K562 (cell line): ENCODE measurements at regions not wholly inside any gene's neighbourhood (a gene's known extent, or its start where the extent isn't known, plus 50 kb on each side); places are given as distances from the start of the nearest gene placed in this dataset.

ENCODE experiments used
- ATAC-seq: fragments of 200-7000 bp; cut with Tn5 transposase; 3 replicates; pipeline ENCODE4 v1.9.1; 2020; ENCODE audit warnings: moderate library complexity
- BruUV-seq: library from RNA; stranded (reverse); fragments of 400-500 nt; replicated peaks from 2 replicates; lab custom pipeline; 2021; lab: Mats Ljungman, UMichigan
- CTCF ChIA-PET: fragments of 300-600 bp; formaldehyde crosslinking; extraction: SDS; loops from one replicate; lab custom pipeline; 2021; ENCODE audit warnings: low intra/inter-chr PET ratio; lab: Yijun Ruan, JAX
- POLR2A ChIA-PET: fragments of 300-600, 350-650 bp; sonication (Branson Sonifier 250); formaldehyde crosslinking; extraction: SDS; loops from one replicate; lab custom pipeline; 2021; ENCODE audit warnings: antibody characterized with exemption, inconsistent platforms; lab: Yijun Ruan, JAX
- DNase-seq, 4 experiments: peaks; one replicate each; pipeline versions ENCODE4 v3.0.0 to v3.0.0-alpha.2; 2011 to 2018; ENCODE audit warnings: low spot score in 3 of 4, mixed read lengths in 3 of 4; ENCODE audit errors: extremely low read depth in 1 of 4
- FAIRE-seq: peaks from 2 replicates; lab custom pipeline; 2011; peaks lifted over from hg19 to GRCh38; lab: Jason Lieb, UNC
- H2AFZ ChIP-seq: 2 replicates; pipeline ENCODE4 v1.6.0; 2011; ENCODE audit warnings: low read depth, low read length, control low read depth, inconsistent platforms
- H3K27ac ChIP-seq: fragments of 200-600 bp; 3 replicates; pipeline ENCODE4 v1.8.0; 2011; ENCODE audit warnings: low read depth, mild to moderate bottlenecking, control low read depth, inconsistent platforms, low read length, moderate library complexity, mixed read lengths; ENCODE audit errors: extremely low read depth
- H3K27me3 ChIP-seq, 2 experiments: fragments of 300-600 bp in 1 of 2; 2 replicates in 1 of 2; 3 replicates in 1 of 2; pipeline versions ENCODE4 v1.6.0 to v1.8.0; 2011; ENCODE audit warnings: inconsistent platforms in 2 of 2, low read length in 2 of 2, mild to moderate bottlenecking in 1 of 2, mixed read lengths in 1 of 2, moderate library complexity in 1 of 2; ENCODE audit not compliant: control insufficient read depth in 2 of 2, insufficient read depth in 2 of 2
- H3K36me3 ChIP-seq: fragments of 300-600 bp; 3 replicates; pipeline ENCODE4 v1.8.0; 2011; ENCODE audit warnings: mild to moderate bottlenecking, low read length, inconsistent platforms; ENCODE audit not compliant: control insufficient read depth, insufficient read depth
- H3K4me1 ChIP-seq, 2 experiments: fragments of 200-600 bp in 1 of 2; replicated peaks in 1 of 2; 2 replicates in 1 of 2; 3 replicates in 1 of 2; pipeline versions ENCODE4 v1.5.1 to v1.8.0; 2011; ENCODE audit warnings: inconsistent platforms in 2 of 2, low read length in 2 of 2, mild to moderate bottlenecking in 1 of 2, mixed read lengths in 1 of 2, moderate library complexity in 1 of 2; ENCODE audit not compliant: control insufficient read depth in 2 of 2, insufficient read depth in 2 of 2
- H3K4me2 ChIP-seq: 2 replicates; pipeline ENCODE4 v1.6.1; 2011; ENCODE audit warnings: low read length, control low read depth, inconsistent platforms, mixed read lengths; ENCODE audit not compliant: insufficient read depth
- H3K4me3 ChIP-seq: fragments of 200-600 bp; sonication (generic), shearing (Covaris generic); 2 replicates; pipeline ENCODE4 v1.5.1; 2016; ENCODE audit warnings: control low read depth, inconsistent platforms
- H3K79me2 ChIP-seq: fragments of 200-600 bp; 3 replicates; pipeline ENCODE4 v1.8.0; 2011; ENCODE audit warnings: low read length, inconsistent platforms; ENCODE audit not compliant: control insufficient read depth, insufficient read depth
- H3K9ac ChIP-seq, 2 experiments: 2 replicates each; pipeline versions ENCODE4 v1.6.0 to v1.6.1; 2011; ENCODE audit warnings: low read depth in 2 of 2, low read length in 2 of 2, control low read depth in 1 of 2, inconsistent platforms in 1 of 2, mild to moderate bottlenecking in 1 of 2, mixed read lengths in 1 of 2; ENCODE audit not compliant: insufficient read depth in 1 of 2
- H3K9me1 ChIP-seq: one replicate; pipeline ENCODE4 v1.6.0; 2011; ENCODE audit warnings: inconsistent platforms, mild to moderate bottlenecking, low read length, moderate library complexity; ENCODE audit not compliant: control insufficient read depth, insufficient read depth
- H3K9me3 ChIP-seq: replicated peaks from 2 replicates; pipeline ENCODE4 v1.5.1; 2011; ENCODE audit warnings: low read depth, low read length, inconsistent platforms; ENCODE audit not compliant: control insufficient read depth, insufficient read depth
- H4K20me1 ChIP-seq: replicated peaks from 2 replicates; pipeline ENCODE4 v1.6.1; 2011; ENCODE audit warnings: low read length, inconsistent platforms, mixed read lengths; ENCODE audit not compliant: control insufficient read depth, insufficient read depth
- HNRNPUL1 ChIP-seq: fragments of 200-400 bp; formaldehyde crosslinking; IDR thresholded peaks from 2 replicates; pipeline ENCODE4 v1.6.1; 2017; ENCODE audit warnings: low read length
- PHB ChIP-seq: fragments of 250-450 bp; sonication (Bioruptor Pico); IDR thresholded peaks from 2 replicates; pipeline ENCODE4 v1.5.0; 2021
- STAT5B ChIP-seq: fragments of 250-450 bp; sonication (Bioruptor Pico); IDR thresholded peaks from 2 replicates; pipeline ENCODE4 v1.8.0; 2021; ENCODE audit warnings: mild to moderate bottlenecking, inconsistent platforms
- TSHZ1 ChIP-seq: fragments of 250-450 bp; sonication (Bioruptor Pico); IDR thresholded peaks from 2 replicates; pipeline ENCODE4 v1.4.0; 2020; ENCODE audit warnings: mild to moderate bottlenecking, moderate library complexity
- ZBTB2 ChIP-seq: fragments of 450-650 bp; IDR thresholded peaks from 2 replicates; pipeline ENCODE4 v1.6.1; 2016; ENCODE audit warnings: antibody characterized with exemption
- WGBS: fragments of 100-300 bp; shearing (Covaris generic); methylation state at CpG from one replicate; pipeline ENCODE4 v1.1.6; 2016; ENCODE audit warnings: low coverage, mixed read lengths; ENCODE audit not compliant: insufficient coverage; ENCODE audit errors: missing lambda C conversion rate; 5-methylcytosine and 5-hydroxymethylcytosine counted together
- in situ Hi-C: fragments of 300-500 bp; cut with MboI; formaldehyde crosslinking; loops from 4 replicates; pipeline ENCODE4 v1.15.0; 2018; ENCODE audit warnings: inconsistent platforms, mixed read lengths
- intact Hi-C: fragments of 100-400 bp; cut with micrococcal nuclease; formaldehyde crosslinking; loops from 2 replicates; pipeline ENCODE4 v1.14.2; 2022

- DNase-seq (no peak), ATAC-seq (no peak), FAIRE-seq (no peak)
- no peak overlapping the region for H3K27ac ChIP-seq
- H3K9me3 ChIP-seq = no peaks in the 10 kb centered on the region; the same call in 1 of the 2 replicates
- H3K9ac ChIP-seq = no peak overlapping the region
- intact Hi-C loops = no loop called here
- CTCF ChIA-PET = no interaction called here
- no peak overlapping the region for H2AFZ ChIP-seq
- in situ Hi-C loops = no loop called here
- H4K20me1 ChIP-seq = no peaks in the 10 kb centered on the region
- H3K79me2 ChIP-seq = no peaks in the 10 kb centered on the region
- peaks cover 8 to 38% of the 10 kb centered on the region in 2 experiments; a peak in 3 of 5 replicates for H3K27me3 ChIP-seq
- no peak overlapping the region for H3K4me3 ChIP-seq
- 0% methylated on average over 5 of the region's 5 CpGs for WGBS
- no peaks in the 10 kb centered on the region for H3K36me3 ChIP-seq
- H3K9me1 ChIP-seq = no peaks in the 10 kb centered on the region
- no peaks in the 10 kb centered on the region for H3K4me1 ChIP-seq
- BruUV-seq = no TSS peak
- TF ChIP-seq ZBTB2 (no peak), HNRNPUL1 (no peak), TSHZ1 (CRISPR knock-in tag) (no peak), PHB (CRISPR knock-in tag) (no peak), STAT5B (CRISPR knock-in tag) (no peak)
- POLR2A ChIA-PET = interaction anchor here (0.7 kb wide), 1 partner anchor 23 kb away, joined by 3 read pairs; no protein-coding TSS in a partner anchor
- no peak overlapping the region for H3K4me2 ChIP-seq
These were observed 70.4 kb upstream of the ACTRT2 start for GRCh38 chr1:2950926-2951305.
